WTC11 (cell line): ENCODE measurements at regions not wholly inside any gene's neighbourhood (a gene's known extent, or its start where the extent isn't known, plus 50 kb on each side); places are given as distances from the start of the nearest gene placed in this dataset.

ENCODE experiments used
- ATAC-seq: fragments of 200-7000 bp; cut with Tn5 transposase; 2 replicates; pipeline ENCODE4 v1.10.0; 2021; ENCODE audit warnings: mild to moderate bottlenecking, moderate library complexity
- CTCF ChIA-PET: fragments of 300-600 bp; sonication (Branson Sonifier 250); formaldehyde crosslinking; loops from one replicate; lab custom pipeline; 2021; ENCODE audit warnings: antibody characterized with exemption; lab: Charles Lee
- POLR2A ChIA-PET: fragments of 350-600 bp; sonication (Branson Sonifier 250); formaldehyde crosslinking; loops from one replicate; lab custom pipeline; 2021; ENCODE audit warnings: antibody characterized with exemption; lab: Charles Lee
- DNase-seq: peaks from one replicate; pipeline ENCODE4 v3.0.0; 2021; ENCODE audit warnings: low spot score
- H3K27ac Mint-ChIP-seq: 2 replicates; pipeline ENCODE4 v1.8.0; 2021; ENCODE audit warnings: mixed read lengths
- H3K27me3 Mint-ChIP-seq: 2 replicates; pipeline ENCODE4 v1.8.0; 2021; ENCODE audit warnings: low read depth, mild to moderate bottlenecking, moderate library complexity, mixed read lengths
- H3K36me3 Mint-ChIP-seq: 2 replicates; pipeline ENCODE4 v1.8.0; 2021; ENCODE audit warnings: mixed read lengths
- H3K4me1 Mint-ChIP-seq: 2 replicates; pipeline ENCODE4 v1.8.0; 2022; ENCODE audit warnings: mixed read lengths
- H3K4me3 Mint-ChIP-seq: 2 replicates; pipeline ENCODE4 v1.8.0; 2021; ENCODE audit warnings: mild to moderate bottlenecking, moderate library complexity, mixed read lengths
- H3K9me3 Mint-ChIP-seq: 2 replicates; pipeline ENCODE4 v1.8.0; 2021; ENCODE audit warnings: mixed read lengths
- ATF1 ChIP-seq: sonication (generic); formaldehyde crosslinking; IDR thresholded peaks from 2 replicates; pipeline ENCODE4 v1.8.1; 2023; ENCODE audit warnings: mild to moderate bottlenecking, moderate library complexity, missing genetic modification reagents
- CBFB ChIP-seq: sonication (generic); formaldehyde crosslinking; IDR thresholded peaks from 2 replicates; pipeline ENCODE4 v1.8.1; 2022; ENCODE audit warnings: mild to moderate bottlenecking, low read depth, missing genetic modification reagents
- FOXJ3 ChIP-seq: sonication (generic); formaldehyde crosslinking; IDR thresholded peaks from 2 replicates; pipeline ENCODE4 v1.9.0; 2021; ENCODE audit warnings: missing genetic modification reagents, mild to moderate bottlenecking, borderline replicate concordance
- FOXK1 ChIP-seq: sonication (generic); formaldehyde crosslinking; IDR thresholded peaks from 2 replicates; pipeline ENCODE4 v1.8.0; 2022; ENCODE audit warnings: mild to moderate bottlenecking, moderate library complexity, missing genetic modification reagents
- GRHL2 ChIP-seq: fragments of 250-450 bp; sonication (Bioruptor Pico); IDR thresholded peaks from 2 replicates; pipeline ENCODE4 v1.8.0; 2022; ENCODE audit warnings: mild to moderate bottlenecking, moderate library complexity; ENCODE audit not compliant: insufficient replicate concordance, severe bottlenecking
- IRF2 ChIP-seq: sonication (generic); formaldehyde crosslinking; IDR thresholded peaks from 2 replicates; pipeline ENCODE4 v1.8.0; 2022; ENCODE audit warnings: low read depth, missing genetic modification reagents, borderline replicate concordance
- MXD4 ChIP-seq: fragments of 250-450 bp; sonication (Bioruptor Pico); IDR thresholded peaks from 2 replicates; pipeline ENCODE4 v1.8.0; 2021; ENCODE audit warnings: mild to moderate bottlenecking, moderate library complexity, borderline replicate concordance
- RELA ChIP-seq: sonication (generic); formaldehyde crosslinking; IDR thresholded peaks from 2 replicates; pipeline ENCODE4 v1.8.1; 2022; ENCODE audit warnings: missing genetic modification reagents, mild to moderate bottlenecking, borderline replicate concordance
- ZNF232 ChIP-seq: sonication (generic); formaldehyde crosslinking; IDR thresholded peaks from 2 replicates; pipeline ENCODE4 v1.8.0; 2022; ENCODE audit warnings: mild to moderate bottlenecking, missing genetic modification reagents
- ZNF263 ChIP-seq: sonication (generic); formaldehyde crosslinking; IDR thresholded peaks from 2 replicates; pipeline ENCODE4 v1.8.1; 2022; ENCODE audit warnings: low read depth, mild to moderate bottlenecking, moderate library complexity, missing genetic modification reagents
- ZNF317 ChIP-seq: sonication (generic); formaldehyde crosslinking; IDR thresholded peaks from 2 replicates; pipeline ENCODE4 v1.8.1; 2023; ENCODE audit warnings: low read depth, mild to moderate bottlenecking, moderate library complexity, missing genetic modification reagents, borderline replicate concordance
- TF ChIP-seq, protein P1 (sequence below): sonication (generic); formaldehyde crosslinking; IDR thresholded peaks from 2 replicates; pipeline ENCODE4 v1.8.0; 2023; ENCODE audit warnings: missing genetic modification reagents
- TF ChIP-seq, protein P2 (sequence below): sonication (generic); formaldehyde crosslinking; IDR thresholded peaks from 2 replicates; pipeline ENCODE4 v1.8.0; 2022; ENCODE audit warnings: mild to moderate bottlenecking, missing genetic modification reagents
- TF ChIP-seq, protein P3 (sequence below): sonication (generic); formaldehyde crosslinking; IDR thresholded peaks from 2 replicates; pipeline ENCODE4 v1.8.0; 2023; ENCODE audit warnings: missing genetic modification reagents, mild to moderate bottlenecking, borderline replicate concordance
- TF ChIP-seq, protein P4 (sequence below): fragments of 250-450 bp; sonication (Bioruptor Pico); IDR thresholded peaks from 2 replicates; pipeline ENCODE4 v1.9.0; 2021; ENCODE audit warnings: mild to moderate bottlenecking
- TF ChIP-seq, protein P5 (sequence below): sonication (generic); formaldehyde crosslinking; IDR thresholded peaks from 2 replicates; pipeline ENCODE4 v1.8.1; 2023; ENCODE audit warnings: mild to moderate bottlenecking, missing genetic modification reagents
- TF ChIP-seq, protein P6 (sequence below): fragments of 250-450 bp; sonication (Bioruptor Pico); IDR thresholded peaks from 2 replicates; pipeline ENCODE4 v1.8.0; 2021; ENCODE audit warnings: mild to moderate bottlenecking

DNA sequence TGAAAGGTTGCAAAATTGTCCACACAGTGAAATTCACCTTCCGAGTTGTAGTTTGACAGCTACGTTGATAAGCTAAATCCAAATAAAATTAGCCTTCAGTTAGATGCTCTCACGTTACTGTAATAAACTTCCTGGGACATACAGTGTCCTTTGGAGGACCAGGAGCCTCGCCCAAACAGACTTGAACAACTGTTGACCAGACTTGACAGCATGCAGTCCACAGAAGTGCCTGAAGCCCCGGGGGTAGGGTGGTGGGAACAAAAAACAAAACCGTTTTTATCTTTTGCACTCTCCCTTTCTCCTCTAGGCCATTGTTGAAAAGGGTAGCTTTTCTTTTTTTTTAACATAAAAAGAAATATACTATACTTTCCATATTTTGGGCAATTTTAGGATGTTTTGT lies 172.8 kb upstream of the SAMSN1 start:
- H3K27ac Mint-ChIP-seq = no peak overlapping the region
- no peaks in the 10 kb centered on the region; the same call in 1 of the 2 replicates for H3K27me3 Mint-ChIP-seq
- peaks cover 6% of the 10 kb centered on the region for H3K36me3 Mint-ChIP-seq
- H3K9me3 Mint-ChIP-seq = peaks cover 20% of the 10 kb centered on the region
- ChIA-PET CTCF (interaction anchor here (0.8 kb wide), 1 partner anchor 19 kb away, joined by 3 read pairs; no protein-coding TSS in a partner anchor), POLR2A (no interaction called here)
- H3K4me3 Mint-ChIP-seq = no peak overlapping the region
- TF ChIP-seq GRHL2 (CRISPR knock-in tag) (no peak), FOXK1 (CRISPR knock-in tag) (no peak), ZNF232 (CRISPR knock-in tag) (no peak)
- TF ChIP-seq, protein P1, sequence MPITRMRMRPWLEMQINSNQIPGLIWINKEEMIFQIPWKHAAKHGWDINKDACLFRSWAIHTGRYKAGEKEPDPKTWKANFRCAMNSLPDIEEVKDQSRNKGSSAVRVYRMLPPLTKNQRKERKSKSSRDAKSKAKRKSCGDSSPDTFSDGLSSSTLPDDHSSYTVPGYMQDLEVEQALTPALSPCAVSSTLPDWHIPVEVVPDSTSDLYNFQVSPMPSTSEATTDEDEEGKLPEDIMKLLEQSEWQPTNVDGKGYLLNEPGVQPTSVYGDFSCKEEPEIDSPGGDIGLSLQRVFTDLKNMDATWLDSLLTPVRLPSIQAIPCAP = no peak
- TF ChIP-seq, protein P2, sequence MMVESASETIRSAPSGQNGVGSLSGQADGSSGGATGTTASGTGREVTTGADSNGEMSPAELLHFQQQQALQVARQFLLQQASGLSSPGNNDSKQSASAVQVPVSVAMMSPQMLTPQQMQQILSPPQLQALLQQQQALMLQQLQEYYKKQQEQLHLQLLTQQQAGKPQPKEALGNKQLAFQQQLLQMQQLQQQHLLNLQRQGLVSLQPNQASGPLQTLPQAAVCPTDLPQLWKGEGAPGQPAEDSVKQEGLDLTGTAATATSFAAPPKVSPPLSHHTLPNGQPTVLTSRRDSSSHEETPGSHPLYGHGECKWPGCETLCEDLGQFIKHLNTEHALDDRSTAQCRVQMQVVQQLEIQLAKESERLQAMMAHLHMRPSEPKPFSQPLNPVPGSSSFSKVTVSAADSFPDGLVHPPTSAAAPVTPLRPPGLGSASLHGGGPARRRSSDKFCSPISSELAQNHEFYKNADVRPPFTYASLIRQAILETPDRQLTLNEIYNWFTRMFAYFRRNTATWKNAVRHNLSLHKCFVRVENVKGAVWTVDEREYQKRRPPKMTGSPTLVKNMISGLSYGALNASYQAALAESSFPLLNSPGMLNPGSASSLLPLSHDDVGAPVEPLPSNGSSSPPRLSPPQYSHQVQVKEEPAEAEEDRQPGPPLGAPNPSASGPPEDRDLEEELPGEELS (CRISPR knock-in tag) = no peak
- peaks cover 14% of the 10 kb centered on the region for H3K4me1 Mint-ChIP-seq
- ATAC-seq (no peak), DNase-seq (no peak)

DNA sequence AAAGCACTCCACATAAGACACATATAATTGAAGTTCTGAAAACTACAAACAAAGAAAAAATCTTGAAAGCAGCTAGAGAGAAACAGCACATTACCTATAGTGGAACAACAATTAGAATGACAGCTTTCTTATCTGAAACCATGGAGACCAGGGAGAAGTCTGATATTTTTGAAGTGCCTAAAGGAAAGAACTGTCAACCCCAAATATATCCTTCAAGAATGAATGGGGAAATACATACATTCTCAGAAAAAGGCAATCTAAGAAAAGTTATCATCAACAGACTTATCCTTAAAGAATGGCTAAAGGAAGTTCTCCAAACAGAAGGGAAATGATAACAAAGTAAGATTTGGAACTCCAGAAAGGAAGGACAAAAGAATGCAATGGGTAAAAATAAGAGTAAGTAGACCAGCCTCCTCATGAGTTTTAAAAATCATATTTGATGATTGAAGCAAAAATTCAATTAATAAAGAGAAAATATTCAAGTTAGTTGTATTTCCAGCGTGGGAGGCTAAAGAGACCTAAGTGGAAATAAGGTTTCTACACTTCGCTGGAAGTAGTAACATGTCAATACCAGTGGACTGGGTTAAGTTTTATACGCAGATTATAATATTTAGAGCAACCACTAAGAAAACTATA lies 170.8 kb upstream of the SAMSN1 start:
- no peaks in the 10 kb centered on the region for H3K27me3 Mint-ChIP-seq
- peaks cover 10% of the 10 kb centered on the region for H3K4me1 Mint-ChIP-seq
- DNase-seq = no peak
- TF ChIP-seq CBFB (CRISPR knock-in tag) (no peak), ATF1 (no peak), FOXJ3 (no peak), ZNF317 (CRISPR knock-in tag) (no peak), ZNF263 (CRISPR knock-in tag) (no peak), FOXK1 (CRISPR knock-in tag) (no peak), IRF2 (no peak), RELA (CRISPR knock-in tag) (no peak), MXD4 (CRISPR knock-in tag) (no peak)
- TF ChIP-seq, protein P3, sequence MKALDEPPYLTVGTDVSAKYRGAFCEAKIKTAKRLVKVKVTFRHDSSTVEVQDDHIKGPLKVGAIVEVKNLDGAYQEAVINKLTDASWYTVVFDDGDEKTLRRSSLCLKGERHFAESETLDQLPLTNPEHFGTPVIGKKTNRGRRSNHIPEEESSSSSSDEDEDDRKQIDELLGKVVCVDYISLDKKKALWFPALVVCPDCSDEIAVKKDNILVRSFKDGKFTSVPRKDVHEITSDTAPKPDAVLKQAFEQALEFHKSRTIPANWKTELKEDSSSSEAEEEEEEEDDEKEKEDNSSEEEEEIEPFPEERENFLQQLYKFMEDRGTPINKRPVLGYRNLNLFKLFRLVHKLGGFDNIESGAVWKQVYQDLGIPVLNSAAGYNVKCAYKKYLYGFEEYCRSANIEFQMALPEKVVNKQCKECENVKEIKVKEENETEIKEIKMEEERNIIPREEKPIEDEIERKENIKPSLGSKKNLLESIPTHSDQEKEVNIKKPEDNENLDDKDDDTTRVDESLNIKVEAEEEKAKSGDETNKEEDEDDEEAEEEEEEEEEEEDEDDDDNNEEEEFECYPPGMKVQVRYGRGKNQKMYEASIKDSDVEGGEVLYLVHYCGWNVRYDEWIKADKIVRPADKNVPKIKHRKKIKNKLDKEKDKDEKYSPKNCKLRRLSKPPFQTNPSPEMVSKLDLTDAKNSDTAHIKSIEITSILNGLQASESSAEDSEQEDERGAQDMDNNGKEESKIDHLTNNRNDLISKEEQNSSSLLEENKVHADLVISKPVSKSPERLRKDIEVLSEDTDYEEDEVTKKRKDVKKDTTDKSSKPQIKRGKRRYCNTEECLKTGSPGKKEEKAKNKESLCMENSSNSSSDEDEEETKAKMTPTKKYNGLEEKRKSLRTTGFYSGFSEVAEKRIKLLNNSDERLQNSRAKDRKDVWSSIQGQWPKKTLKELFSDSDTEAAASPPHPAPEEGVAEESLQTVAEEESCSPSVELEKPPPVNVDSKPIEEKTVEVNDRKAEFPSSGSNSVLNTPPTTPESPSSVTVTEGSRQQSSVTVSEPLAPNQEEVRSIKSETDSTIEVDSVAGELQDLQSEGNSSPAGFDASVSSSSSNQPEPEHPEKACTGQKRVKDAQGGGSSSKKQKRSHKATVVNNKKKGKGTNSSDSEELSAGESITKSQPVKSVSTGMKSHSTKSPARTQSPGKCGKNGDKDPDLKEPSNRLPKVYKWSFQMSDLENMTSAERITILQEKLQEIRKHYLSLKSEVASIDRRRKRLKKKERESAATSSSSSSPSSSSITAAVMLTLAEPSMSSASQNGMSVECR (CRISPR knock-in tag) = no peak
- TF ChIP-seq, protein P4, sequence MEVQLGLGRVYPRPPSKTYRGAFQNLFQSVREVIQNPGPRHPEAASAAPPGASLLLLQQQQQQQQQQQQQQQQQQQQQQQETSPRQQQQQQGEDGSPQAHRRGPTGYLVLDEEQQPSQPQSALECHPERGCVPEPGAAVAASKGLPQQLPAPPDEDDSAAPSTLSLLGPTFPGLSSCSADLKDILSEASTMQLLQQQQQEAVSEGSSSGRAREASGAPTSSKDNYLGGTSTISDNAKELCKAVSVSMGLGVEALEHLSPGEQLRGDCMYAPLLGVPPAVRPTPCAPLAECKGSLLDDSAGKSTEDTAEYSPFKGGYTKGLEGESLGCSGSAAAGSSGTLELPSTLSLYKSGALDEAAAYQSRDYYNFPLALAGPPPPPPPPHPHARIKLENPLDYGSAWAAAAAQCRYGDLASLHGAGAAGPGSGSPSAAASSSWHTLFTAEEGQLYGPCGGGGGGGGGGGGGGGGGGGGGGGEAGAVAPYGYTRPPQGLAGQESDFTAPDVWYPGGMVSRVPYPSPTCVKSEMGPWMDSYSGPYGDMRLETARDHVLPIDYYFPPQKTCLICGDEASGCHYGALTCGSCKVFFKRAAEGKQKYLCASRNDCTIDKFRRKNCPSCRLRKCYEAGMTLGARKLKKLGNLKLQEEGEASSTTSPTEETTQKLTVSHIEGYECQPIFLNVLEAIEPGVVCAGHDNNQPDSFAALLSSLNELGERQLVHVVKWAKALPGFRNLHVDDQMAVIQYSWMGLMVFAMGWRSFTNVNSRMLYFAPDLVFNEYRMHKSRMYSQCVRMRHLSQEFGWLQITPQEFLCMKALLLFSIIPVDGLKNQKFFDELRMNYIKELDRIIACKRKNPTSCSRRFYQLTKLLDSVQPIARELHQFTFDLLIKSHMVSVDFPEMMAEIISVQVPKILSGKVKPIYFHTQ (CRISPR knock-in tag) = no peak
- TF ChIP-seq, protein P5, sequence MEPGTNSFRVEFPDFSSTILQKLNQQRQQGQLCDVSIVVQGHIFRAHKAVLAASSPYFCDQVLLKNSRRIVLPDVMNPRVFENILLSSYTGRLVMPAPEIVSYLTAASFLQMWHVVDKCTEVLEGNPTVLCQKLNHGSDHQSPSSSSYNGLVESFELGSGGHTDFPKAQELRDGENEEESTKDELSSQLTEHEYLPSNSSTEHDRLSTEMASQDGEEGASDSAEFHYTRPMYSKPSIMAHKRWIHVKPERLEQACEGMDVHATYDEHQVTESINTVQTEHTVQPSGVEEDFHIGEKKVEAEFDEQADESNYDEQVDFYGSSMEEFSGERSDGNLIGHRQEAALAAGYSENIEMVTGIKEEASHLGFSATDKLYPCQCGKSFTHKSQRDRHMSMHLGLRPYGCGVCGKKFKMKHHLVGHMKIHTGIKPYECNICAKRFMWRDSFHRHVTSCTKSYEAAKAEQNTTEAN = no peak
- TF ChIP-seq, protein P6, sequence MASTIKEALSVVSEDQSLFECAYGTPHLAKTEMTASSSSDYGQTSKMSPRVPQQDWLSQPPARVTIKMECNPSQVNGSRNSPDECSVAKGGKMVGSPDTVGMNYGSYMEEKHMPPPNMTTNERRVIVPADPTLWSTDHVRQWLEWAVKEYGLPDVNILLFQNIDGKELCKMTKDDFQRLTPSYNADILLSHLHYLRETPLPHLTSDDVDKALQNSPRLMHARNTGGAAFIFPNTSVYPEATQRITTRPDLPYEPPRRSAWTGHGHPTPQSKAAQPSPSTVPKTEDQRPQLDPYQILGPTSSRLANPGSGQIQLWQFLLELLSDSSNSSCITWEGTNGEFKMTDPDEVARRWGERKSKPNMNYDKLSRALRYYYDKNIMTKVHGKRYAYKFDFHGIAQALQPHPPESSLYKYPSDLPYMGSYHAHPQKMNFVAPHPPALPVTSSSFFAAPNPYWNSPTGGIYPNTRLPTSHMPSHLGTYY (CRISPR knock-in tag) = no peak
- TF ChIP-seq, all 79 proteins: peak for 0
- no peak for ATAC-seq
- peaks cover 29% of the 10 kb centered on the region for H3K9me3 Mint-ChIP-seq
- POLR2A ChIA-PET = no interaction called here
- CTCF ChIA-PET = interaction anchor here (1.2 kb wide), 1 partner anchor 21 kb away, joined by 4 read pairs; no protein-coding TSS in a partner anchor
- peaks cover 16% of the 10 kb centered on the region for H3K36me3 Mint-ChIP-seq
- H3K4me3 Mint-ChIP-seq = no peak overlapping the region
- no peak overlapping the region for H3K27ac Mint-ChIP-seq
